ENCODE measurements at regions not wholly inside any gene's neighbourhood (a gene's known extent, or its start where the extent isn't known, plus 50 kb on each side); places are given as distances from the start of the nearest gene placed in this dataset.

DNA sequence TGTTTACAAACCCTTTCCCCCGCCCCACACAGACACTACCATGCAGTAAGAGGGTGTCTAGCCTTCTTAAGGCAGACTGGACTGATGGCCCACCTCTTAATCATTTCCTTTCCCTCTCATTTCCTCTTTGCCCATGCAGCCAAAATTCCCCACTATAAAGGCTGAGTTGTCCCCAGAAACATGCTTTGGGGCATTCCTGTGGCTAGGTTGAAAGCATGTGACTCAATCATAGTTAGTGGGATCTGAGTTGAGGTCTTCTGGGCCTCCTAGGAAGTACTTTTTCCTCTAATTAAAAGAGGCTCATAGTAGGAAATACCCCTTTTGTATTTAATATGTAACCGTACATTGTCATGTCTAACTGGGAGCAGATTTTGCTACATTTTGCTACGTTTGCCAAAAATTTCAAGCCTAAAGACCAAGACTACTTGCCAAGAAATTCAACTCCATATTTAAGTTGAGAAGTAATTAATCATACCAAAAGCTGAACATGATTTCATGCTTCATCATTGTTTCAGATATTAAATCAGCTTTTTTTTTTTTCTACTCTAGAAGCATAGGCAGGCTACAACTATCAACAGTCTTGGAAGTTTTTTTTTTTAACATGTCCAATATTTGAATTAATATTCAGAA is 174.7 kb downstream of the ADGRL4 start:
- H3K27me3 ChIP-seq, result no peaks in the 10 kb centered on the region
- intact Hi-C loops (cut with DNase I), result no loop called here
- DNase-seq (ENCODE audit: extremely low spot score in 2 of 2), result no peak
- no peaks in the 10 kb centered on the region for H3K4me1 ChIP-seq
- no peak overlapping the region for H3K27ac ChIP-seq
- H3K9me3 ChIP-seq, result no peaks in the 10 kb centered on the region
- no peak overlapping the region for H3K4me3 ChIP-seq
- TF ChIP-seq, protein P1, sequence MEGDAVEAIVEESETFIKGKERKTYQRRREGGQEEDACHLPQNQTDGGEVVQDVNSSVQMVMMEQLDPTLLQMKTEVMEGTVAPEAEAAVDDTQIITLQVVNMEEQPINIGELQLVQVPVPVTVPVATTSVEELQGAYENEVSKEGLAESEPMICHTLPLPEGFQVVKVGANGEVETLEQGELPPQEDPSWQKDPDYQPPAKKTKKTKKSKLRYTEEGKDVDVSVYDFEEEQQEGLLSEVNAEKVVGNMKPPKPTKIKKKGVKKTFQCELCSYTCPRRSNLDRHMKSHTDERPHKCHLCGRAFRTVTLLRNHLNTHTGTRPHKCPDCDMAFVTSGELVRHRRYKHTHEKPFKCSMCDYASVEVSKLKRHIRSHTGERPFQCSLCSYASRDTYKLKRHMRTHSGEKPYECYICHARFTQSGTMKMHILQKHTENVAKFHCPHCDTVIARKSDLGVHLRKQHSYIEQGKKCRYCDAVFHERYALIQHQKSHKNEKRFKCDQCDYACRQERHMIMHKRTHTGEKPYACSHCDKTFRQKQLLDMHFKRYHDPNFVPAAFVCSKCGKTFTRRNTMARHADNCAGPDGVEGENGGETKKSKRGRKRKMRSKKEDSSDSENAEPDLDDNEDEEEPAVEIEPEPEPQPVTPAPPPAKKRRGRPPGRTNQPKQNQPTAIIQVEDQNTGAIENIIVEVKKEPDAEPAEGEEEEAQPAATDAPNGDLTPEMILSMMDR (IDR thresholded peaks at IDR 0.05), result no peak
- H3K36me3 ChIP-seq, result no peaks in the 10 kb centered on the region

DNA sequence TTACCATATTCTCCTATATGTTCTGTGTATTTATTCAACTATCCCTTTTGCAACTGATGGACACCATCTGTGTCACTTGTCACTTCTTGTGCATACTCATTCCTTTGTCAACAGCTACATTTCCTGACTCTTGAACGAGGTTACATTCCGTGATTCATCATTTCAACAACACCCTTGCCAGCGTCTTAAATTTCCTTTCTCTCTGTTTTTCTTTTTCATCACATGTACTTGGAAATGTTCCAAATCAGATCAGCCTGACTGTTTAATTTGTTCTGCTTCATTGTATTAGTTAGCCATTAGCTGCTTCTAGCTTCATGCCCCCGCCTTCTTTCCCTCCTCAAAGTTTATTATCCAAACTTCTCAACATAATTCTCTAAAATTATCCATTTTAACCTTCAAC is 173.0 kb downstream of the ADGRL4 start:
- no peak overlapping the region for H3K4me3 ChIP-seq
- H3K27me3 ChIP-seq, result no peaks in the 10 kb centered on the region
- H3K36me3 ChIP-seq, result no peaks in the 10 kb centered on the region
- no peak overlapping the region for H3K27ac ChIP-seq
- no peaks in the 10 kb centered on the region for H3K9me3 ChIP-seq
- no peaks in the 10 kb centered on the region for H3K4me1 ChIP-seq
- DNase-seq (ENCODE audit: extremely low spot score in 2 of 2), result no peak
- TF ChIP-seq POLR2A (IDR thresholded peaks at IDR 0.05), result no peak
- no peak for TF ChIP-seq POLR2AphosphoS5 (IDR thresholded peaks at IDR 0.05; ENCODE audit: insufficient read depth in 1 of 2, low read depth in 1 of 2)
- TF ChIP-seq, protein P1 (IDR thresholded peaks at IDR 0.05), result no peak
- intact Hi-C loops (cut with DNase I), result no loop called here

GRCh38 chr1:78834201-78834741 is 172.3 kb downstream of the ADGRL4 start:
- Histone ChIP-seq H3K27me3 (no peaks in the 10 kb centered on the region), H3K36me3 (no peaks in the 10 kb centered on the region), H3K9me3 (no peaks in the 10 kb centered on the region), H3K27ac (no peak overlapping the region), H3K4me3 (no peak overlapping the region), H3K4me1 (no peaks in the 10 kb centered on the region)
- no peak for DNase-seq (ENCODE audit: extremely low spot score in 2 of 2)
- TF ChIP-seq, protein P1 (IDR thresholded peaks at IDR 0.05), result no peak
- TF ChIP-seq POLR2A (IDR thresholded peaks at IDR 0.05), result no peak
- no peak for TF ChIP-seq POLR2AphosphoS5 (IDR thresholded peaks at IDR 0.05; ENCODE audit: insufficient read depth in 1 of 2, low read depth in 1 of 2)
- intact Hi-C loops (cut with DNase I), result no loop called here

DNA sequence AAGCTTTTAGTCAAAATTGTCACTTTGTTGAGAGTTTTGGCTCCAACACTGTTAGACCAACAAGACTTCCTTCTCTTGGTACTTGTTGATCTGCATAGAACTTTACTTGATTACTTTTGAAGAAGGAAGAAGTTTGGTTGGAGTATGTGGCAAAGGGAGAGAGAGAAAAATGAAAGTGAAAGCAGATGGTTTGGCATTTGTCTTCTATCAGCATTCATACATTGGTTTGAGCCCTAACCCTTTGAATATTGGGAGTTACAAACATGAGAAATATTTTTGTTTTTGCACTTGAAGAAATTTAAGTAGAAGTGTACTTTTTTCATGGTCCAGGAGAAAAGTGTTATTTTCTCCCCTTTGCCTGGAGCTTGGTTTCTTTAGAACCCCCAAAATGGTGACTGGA is 169.8 kb downstream of the ADGRL4 start:
- no peaks in the 10 kb centered on the region for H3K27me3 ChIP-seq
- H3K4me1 ChIP-seq, result peaks cover 7% of the 10 kb centered on the region
- H3K36me3 ChIP-seq, result no peaks in the 10 kb centered on the region
- H3K4me3 ChIP-seq, result no peak overlapping the region
- TF ChIP-seq POLR2A (IDR thresholded peaks at IDR 0.05) (no peak), POLR2AphosphoS5 (IDR thresholded peaks at IDR 0.05; ENCODE audit: insufficient read depth in 1 of 2, low read depth in 1 of 2) (no peak)
- TF ChIP-seq, protein P1 (IDR thresholded peaks at IDR 0.05), result no peak
- H3K27ac ChIP-seq, result no peak overlapping the region
- intact Hi-C loops (cut with DNase I), result no loop called here
- DNase-seq (ENCODE audit: extremely low spot score in 2 of 2), result no peak
- H3K9me3 ChIP-seq, result no peaks in the 10 kb centered on the region

DNA sequence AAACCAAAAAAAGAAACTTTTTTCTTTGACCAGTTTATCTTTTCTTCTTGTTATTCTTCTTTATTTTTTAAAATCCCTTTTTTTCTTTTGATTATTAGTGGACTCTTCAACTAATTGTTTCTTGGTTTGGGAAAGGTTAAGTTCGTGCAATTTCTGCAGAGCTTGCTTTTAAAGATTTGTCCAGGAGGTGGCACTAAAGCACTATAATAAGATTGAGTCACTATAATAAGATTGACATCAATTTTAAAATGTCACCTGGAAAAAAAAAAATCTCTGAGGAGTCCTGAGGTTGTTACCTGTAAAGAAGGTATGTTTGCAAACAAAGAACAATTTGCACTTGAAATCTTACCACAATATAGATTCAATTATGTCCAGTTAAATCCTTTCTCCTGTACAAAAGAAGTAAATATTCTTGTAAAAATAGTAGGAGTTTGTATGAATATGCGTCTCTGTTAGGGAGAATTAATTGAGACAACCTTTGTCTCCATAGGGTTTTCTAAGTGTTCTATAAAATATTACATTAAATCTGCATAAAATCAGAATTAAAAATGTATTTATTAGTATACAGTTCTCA is 166.7 kb downstream of the ADGRL4 start:
- DNase-seq (ENCODE audit: extremely low spot score in 2 of 2), result no peak
- no peak overlapping the region for H3K27ac ChIP-seq
- no peaks in the 10 kb centered on the region for H3K27me3 ChIP-seq
- H3K9me3 ChIP-seq, result no peaks in the 10 kb centered on the region
- TF ChIP-seq POLR2AphosphoS5 (IDR thresholded peaks at IDR 0.05; ENCODE audit: insufficient read depth in 1 of 2, low read depth in 1 of 2), result no peak
- TF ChIP-seq, protein P1 (IDR thresholded peaks at IDR 0.05), result peak in 2 of 3 experiments; percentile 42
- no peak overlapping the region for H3K4me3 ChIP-seq
- peaks cover 7% of the 10 kb centered on the region for H3K4me1 ChIP-seq
- H3K36me3 ChIP-seq, result no peaks in the 10 kb centered on the region
- intact Hi-C loops (cut with DNase I), result no loop called here

All from vagina (tissue), 2 donors.